Epithelial cell of proximal tubule (primary cell): ENCODE measurements at regions not wholly inside any gene's neighbourhood (a gene's known extent, or its start where the extent isn't known, plus 50 kb on each side); places are given as distances from the start of the nearest gene placed in this dataset.
A peak's percentile ranks its signal among the peaks of the same experiment; 100 is the strongest.

Experiments
- DNase-seq: peaks from one replicate; pipeline ENCODE4 v3.0.0-alpha.2; 2011; ENCODE audit warnings: low read depth
- H3K4me3 ChIP-seq: 2 replicates; pipeline ENCODE4 v1.5.1; 2011; ENCODE audit warnings: low read depth, mild to moderate bottlenecking, low read length
- CTCF ChIP-seq: conservative IDR thresholded peaks from 2 replicates; pipeline ENCODE4 v1.5.1; 2012; ENCODE audit warnings: low read depth, mild to moderate bottlenecking, low read length

- DNase-seq: no peak
- no peak overlapping the region for H3K4me3 ChIP-seq
- no peak for TF ChIP-seq CTCF
Observed at GRCh38 chr1:218108034-218108433, 177.1 kb upstream of the RRP15 start.

GRCh38 chr1:218112862-218113261, 172.2 kb upstream of the RRP15 start:
- peak; percentile 10 for DNase-seq
- no peak for TF ChIP-seq CTCF
- no peak overlapping the region for H3K4me3 ChIP-seq

GRCh38 chr1:218123968-218124367, 161.1 kb upstream of the RRP15 start:
- DNase-seq: no peak
- no peak overlapping the region for H3K4me3 ChIP-seq
- TF ChIP-seq CTCF: no peak

GRCh38 chr1:218135371-218135770, 149.7 kb upstream of the RRP15 start:
- H3K4me3 ChIP-seq: no peak overlapping the region
- DNase-seq: no peak
- TF ChIP-seq CTCF: no peak

- DNase-seq: no peak
- no peak for TF ChIP-seq CTCF
- no peak overlapping the region for H3K4me3 ChIP-seq
Observed at GRCh38 chr1:218139761-218140160, 145.3 kb upstream of the RRP15 start.

- DNase-seq: no peak
- no peak for TF ChIP-seq CTCF
- no peak overlapping the region for H3K4me3 ChIP-seq
Observed at GRCh38 chr1:218156595-218156994, 128.5 kb upstream of the RRP15 start.

- H3K4me3 ChIP-seq: no peak overlapping the region
- DNase-seq: no peak
- no peak for TF ChIP-seq CTCF
Observed at GRCh38 chr1:218163371-218163770, 121.7 kb upstream of the RRP15 start.
